ENCODE measurements at regions not wholly inside any gene's neighbourhood (a gene's known extent, or its start where the extent isn't known, plus 50 kb on each side); places are given as distances from the start of the nearest gene placed in this dataset.

GRCh38 chr3:180092889-180093288 lies 56.2 kb upstream of the PEX5L start:
- no peak for TF ChIP-seq ZNF274 (IDR thresholded peaks at IDR 0.05; ENCODE audit: low read depth, low read length)
- no peak overlapping the region for H3K4me3 ChIP-seq (ENCODE audit: low read length)

DNA sequence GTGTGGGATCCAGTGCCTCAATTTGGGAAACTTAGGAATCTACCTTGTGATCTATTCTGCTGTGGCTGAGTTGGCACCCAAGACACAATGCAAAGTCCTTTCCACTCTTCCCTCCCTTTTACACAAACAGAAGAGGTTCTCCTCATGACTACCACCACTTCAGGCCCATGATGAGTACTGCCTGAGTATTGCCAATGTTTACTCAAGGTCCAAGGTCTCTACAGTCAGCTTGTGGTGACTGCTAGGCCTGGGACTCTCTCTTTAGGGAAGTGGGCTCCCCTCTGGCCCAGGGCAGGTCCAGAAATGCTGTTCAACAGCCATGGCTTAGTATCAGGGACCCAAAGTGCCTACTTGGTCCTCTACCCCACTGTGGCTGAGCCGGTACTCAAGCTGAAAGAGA lies 56.8 kb upstream of the PEX5L start:
- no peak overlapping the region for H3K4me3 ChIP-seq (ENCODE audit: low read length)
- no peak for TF ChIP-seq ZNF274 (IDR thresholded peaks at IDR 0.05; ENCODE audit: low read depth, low read length)

GRCh38 chr3:180097626-180098025 lies 60.9 kb upstream of the PEX5L start:
- no peak overlapping the region for H3K4me3 ChIP-seq (ENCODE audit: low read length)
- TF ChIP-seq ZNF274 (IDR thresholded peaks at IDR 0.05; ENCODE audit: low read depth, low read length) = no peak

- TF ChIP-seq ZNF274 (IDR thresholded peaks at IDR 0.05; ENCODE audit: low read depth, low read length) = no peak
- H3K4me3 ChIP-seq (ENCODE audit: low read length) = no peak overlapping the region
Observed at GRCh38 chr3:180102134-180102533, 65.4 kb upstream of the PEX5L start.

GRCh38 chr3:180102604-180103003 lies 65.9 kb upstream of the PEX5L start:
- TF ChIP-seq ZNF274 (IDR thresholded peaks at IDR 0.05; ENCODE audit: low read depth, low read length) = no peak

DNA sequence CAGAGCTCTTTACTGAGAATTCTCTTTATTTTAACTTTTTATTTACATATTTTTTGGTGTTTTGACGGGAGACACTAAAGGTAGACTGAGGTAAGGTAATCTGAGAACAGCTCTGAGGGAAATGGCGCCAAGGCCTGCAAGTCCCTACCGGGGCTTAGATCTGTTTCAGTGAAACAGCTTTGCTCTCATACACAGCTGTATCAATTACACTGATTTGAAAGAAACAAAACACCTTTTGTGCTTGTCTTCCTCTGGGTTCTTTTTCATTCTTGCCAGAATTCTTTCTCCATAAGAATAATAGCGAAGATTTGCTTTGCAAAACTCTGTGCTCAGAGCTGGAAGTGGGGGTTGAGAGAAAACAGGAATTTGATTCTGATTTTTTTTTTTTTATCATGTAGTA lies 79.5 kb upstream of the PEX5L start:
- no peak for TF ChIP-seq ZNF274 (IDR thresholded peaks at IDR 0.05; ENCODE audit: low read depth, low read length)
- H3K4me3 ChIP-seq (ENCODE audit: low read length) = no peak overlapping the region

More at GRCh38 chr3:180102604-180103003, 65.9 kb upstream of the PEX5L start:
- H3K4me3 ChIP-seq (ENCODE audit: low read length) = no peak overlapping the region

GRCh38 chr3:180116658-180117057 lies 79.9 kb upstream of the PEX5L start:
- no peak overlapping the region for H3K4me3 ChIP-seq (ENCODE audit: low read length)
- TF ChIP-seq ZNF274 (IDR thresholded peaks at IDR 0.05; ENCODE audit: low read depth, low read length) = no peak

DNA sequence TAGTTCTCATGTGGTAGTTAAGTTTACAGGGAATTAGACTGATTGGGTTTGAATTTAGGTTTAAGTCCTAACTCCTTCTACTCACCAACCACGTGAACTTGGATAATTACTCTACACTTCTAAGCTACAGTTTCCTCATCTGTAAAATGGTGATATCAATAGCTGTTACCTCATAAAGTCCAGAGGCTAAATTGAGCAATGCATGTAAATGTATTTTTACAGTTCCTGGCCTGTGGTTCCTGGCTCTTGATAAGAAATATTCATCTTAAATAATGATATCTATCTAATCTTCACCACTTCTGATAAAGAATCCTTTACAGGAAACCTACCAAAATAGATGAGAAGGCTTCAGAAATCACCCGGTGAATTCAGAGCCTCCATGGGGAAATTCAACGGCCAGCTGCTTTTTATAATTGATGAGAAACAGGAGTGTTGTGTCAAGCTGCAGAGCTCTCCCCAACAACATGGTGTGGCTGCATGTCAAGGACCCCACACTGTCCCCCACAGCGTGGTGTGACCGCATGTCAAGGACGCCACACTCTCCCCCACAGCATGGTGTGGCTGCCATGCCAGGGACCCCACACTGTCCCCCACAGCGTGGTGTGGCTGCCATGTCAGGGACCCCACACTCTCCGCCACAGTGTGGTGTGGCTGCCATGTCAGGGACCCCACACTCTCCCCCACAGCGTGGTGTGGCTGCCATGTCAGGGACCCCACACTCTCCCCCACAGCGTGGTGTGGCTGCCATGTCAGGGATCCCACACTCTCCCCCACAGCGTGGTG lies 80.8 kb upstream of the PEX5L start:
- no peak for TF ChIP-seq ZNF274 (IDR thresholded peaks at IDR 0.05; ENCODE audit: low read depth, low read length)
- H3K4me3 ChIP-seq (ENCODE audit: low read length) = no peak overlapping the region

GRCh38 chr3:180119567-180119966 lies 82.8 kb upstream of the PEX5L start:
- no peak overlapping the region for H3K4me3 ChIP-seq (ENCODE audit: low read length)
- TF ChIP-seq ZNF274 (IDR thresholded peaks at IDR 0.05; ENCODE audit: low read depth, low read length) = no peak

DNA sequence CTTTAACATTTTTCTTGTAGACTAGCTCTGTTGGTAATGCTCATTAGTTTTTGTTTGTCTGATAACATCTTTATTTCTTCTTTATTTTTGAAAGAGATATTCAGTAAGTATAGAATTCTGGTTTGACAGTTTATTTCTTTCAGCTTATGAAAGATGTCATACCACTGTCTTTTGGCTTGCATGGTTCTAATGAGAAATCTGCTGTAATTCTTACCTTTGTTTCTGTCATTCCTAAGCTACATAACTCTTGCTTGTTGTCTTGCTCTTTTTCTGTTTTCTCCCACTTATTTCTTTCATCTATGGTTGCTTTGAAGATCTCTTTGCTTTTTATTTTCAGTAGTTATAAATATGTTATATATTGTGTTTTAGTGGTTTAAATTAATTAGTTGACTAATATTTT lies 87.2 kb upstream of the PEX5L start:
- TF ChIP-seq ZNF274 (IDR thresholded peaks at IDR 0.05; ENCODE audit: low read depth, low read length) = no peak
- H3K4me3 ChIP-seq (ENCODE audit: low read length) = no peak overlapping the region

GRCh38 chr3:180131169-180131568 lies 94.4 kb upstream of the PEX5L start:
- no peak for TF ChIP-seq ZNF274 (IDR thresholded peaks at IDR 0.05; ENCODE audit: low read depth, low read length)
- no peak overlapping the region for H3K4me3 ChIP-seq (ENCODE audit: low read length)

DNA sequence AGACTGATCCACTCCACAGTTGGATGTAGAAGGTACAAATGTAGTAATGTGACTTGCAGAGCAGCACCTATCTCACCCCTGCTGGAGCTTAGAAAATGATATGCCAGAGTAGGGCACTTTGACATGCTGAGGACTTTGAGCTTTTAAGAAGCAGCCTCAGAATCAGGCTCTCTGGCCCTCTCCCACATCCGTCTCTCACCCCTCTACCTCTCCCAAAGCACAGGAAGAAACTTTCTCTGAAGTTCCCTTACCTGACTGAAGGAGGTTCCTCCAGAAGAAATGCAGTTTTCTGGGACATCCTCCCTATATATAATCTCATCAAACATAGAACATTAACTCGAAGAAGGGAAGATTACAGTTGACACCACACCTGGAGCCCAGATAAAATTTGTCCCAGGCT lies 98.4 kb upstream of the PEX5L start:
- no peak for TF ChIP-seq ZNF274 (IDR thresholded peaks at IDR 0.05; ENCODE audit: low read depth, low read length)

DNA sequence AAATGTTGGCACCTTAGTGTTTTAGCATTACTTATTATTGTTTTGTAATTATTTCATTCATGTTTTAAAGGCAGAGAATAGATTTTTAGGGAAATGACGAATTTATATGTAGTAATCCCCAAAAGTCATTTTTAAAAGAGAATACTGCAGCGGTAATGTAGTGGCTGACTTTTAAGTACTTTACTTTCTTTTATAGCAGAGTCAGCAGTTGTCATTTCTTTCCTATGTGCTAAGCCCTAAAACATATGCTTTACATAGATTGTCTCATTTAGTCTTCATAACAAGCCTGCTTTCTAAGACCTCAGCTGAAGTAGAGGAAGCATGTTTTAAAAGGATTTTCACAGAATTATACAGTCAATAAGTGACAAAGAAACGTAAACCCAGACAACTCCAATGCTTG lies 102.1 kb upstream of the PEX5L start:
- no peak for TF ChIP-seq ZNF274 (IDR thresholded peaks at IDR 0.05; ENCODE audit: low read depth, low read length)
- no peak overlapping the region for H3K4me3 ChIP-seq (ENCODE audit: low read length)

More for the DNA sequence above, 98.4 kb upstream of the PEX5L start:
- H3K4me3 ChIP-seq (ENCODE audit: low read length) = no peak overlapping the region

DNA sequence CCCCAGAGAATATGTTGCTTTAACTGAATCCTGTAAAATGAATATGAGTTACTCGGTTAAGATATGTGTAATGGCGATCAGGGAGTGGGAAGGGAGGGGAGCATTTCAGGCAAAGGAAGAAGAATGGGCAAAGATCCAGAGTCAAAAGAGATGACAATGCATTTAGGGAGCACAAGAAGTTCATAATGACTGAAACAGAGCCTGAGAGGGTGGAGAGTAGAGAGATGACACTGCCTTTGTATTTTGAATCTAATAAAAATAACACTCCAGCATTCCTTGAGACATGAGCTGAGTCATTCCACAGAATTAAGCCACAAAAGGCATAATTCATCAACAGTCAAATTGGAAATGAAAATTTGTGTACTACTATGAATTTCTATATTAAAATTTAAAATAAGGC lies 105.3 kb upstream of the PEX5L start:
- no peak for TF ChIP-seq ZNF274 (IDR thresholded peaks at IDR 0.05; ENCODE audit: low read depth, low read length)
- no peak overlapping the region for H3K4me3 ChIP-seq (ENCODE audit: low read length)

DNA sequence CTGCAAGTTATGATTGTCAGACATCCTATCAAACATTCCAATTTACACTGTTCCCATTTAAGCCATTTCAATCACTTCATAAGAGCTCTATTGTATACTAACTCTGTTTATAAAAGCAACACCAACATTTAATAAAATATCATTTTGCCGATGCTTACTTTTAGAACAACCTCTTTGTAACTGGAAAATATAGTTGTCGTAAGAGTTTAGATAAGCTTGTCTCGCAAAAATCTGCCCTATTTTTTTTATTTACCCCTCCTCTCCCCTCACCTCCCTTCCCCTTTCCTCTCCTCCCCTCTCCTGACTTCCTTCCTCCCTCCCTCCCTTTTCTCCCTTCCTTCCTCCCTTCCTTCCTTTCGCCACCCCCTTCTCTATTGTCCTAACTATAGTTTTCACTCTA lies 105.7 kb upstream of the PEX5L start:
- H3K4me3 ChIP-seq (ENCODE audit: low read length) = no peak overlapping the region
- no peak for TF ChIP-seq ZNF274 (IDR thresholded peaks at IDR 0.05; ENCODE audit: low read depth, low read length)

DNA sequence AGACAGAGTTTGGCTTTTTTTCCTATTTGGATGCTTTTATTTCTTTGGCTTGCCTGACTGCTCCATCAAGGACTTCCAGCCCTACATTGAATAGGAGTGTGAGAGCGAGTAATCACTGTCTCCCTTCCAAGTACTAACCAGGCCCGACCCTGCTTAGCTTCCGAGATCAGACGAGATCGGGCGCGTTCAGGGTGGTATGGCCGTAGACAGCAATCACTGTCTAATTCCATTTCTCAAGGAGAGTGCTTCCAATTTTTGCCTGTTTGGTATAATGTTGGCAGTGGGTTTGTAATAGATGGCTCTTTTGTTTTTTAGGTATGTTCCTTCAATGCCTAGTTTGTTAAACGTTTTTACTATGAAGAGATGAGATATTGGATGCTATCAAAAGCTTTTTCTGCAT lies 125.0 kb upstream of the PEX5L start:
- H3K4me3 ChIP-seq (ENCODE audit: low read length) = no peak overlapping the region
- TF ChIP-seq ZNF274 (IDR thresholded peaks at IDR 0.05; ENCODE audit: low read depth, low read length) = no peak

Measured in GM08714 (cell line).